ENCODE measurements at regions not wholly inside any gene's neighbourhood (a gene's known extent, or its start where the extent isn't known, plus 50 kb on each side); places are given as distances from the start of the nearest gene placed in this dataset.

GRCh38 chr2:8030573-8031303 lies 651.1 kb upstream of the ID2 start:
- intact Hi-C loops (cut with micrococcal nuclease): no loop called here
- no peak overlapping the region for H3K4me2 ChIP-seq (ENCODE audit: insufficient read depth, low read length)
- H3K27me3 ChIP-seq (ENCODE audit: control insufficient read depth in 2 of 2, insufficient read depth in 2 of 2, low read length in 2 of 2): peaks cover 16 to 62% of the 10 kb centered on the region in 2 experiments; a peak in 4 of 5 replicates
- H3K4me1 ChIP-seq (replicated peaks in 1 of 2; ENCODE audit: control insufficient read depth in 2 of 2, insufficient read depth in 2 of 2, low read length in 2 of 2): no peaks in the 10 kb centered on the region; a peak in 1 of 5 replicates
- in situ Hi-C loops (cut with MboI): no loop called here
- H3K4me3 ChIP-seq: no peak overlapping the region
- H3K27ac ChIP-seq (ENCODE audit: extremely low read depth, low read depth, low read length): no peak overlapping the region
- H3K9me1 ChIP-seq (ENCODE audit: control insufficient read depth, insufficient read depth, low read length): no peaks in the 10 kb centered on the region
- ATAC-seq: no peak
- no peaks in the 10 kb centered on the region for H3K79me2 ChIP-seq (ENCODE audit: control insufficient read depth, insufficient read depth, low read length)
- DNase-seq (ENCODE audit: extremely low read depth in 1 of 4, low spot score in 3 of 4): no peak
- TF ChIP-seq, protein P1, sequence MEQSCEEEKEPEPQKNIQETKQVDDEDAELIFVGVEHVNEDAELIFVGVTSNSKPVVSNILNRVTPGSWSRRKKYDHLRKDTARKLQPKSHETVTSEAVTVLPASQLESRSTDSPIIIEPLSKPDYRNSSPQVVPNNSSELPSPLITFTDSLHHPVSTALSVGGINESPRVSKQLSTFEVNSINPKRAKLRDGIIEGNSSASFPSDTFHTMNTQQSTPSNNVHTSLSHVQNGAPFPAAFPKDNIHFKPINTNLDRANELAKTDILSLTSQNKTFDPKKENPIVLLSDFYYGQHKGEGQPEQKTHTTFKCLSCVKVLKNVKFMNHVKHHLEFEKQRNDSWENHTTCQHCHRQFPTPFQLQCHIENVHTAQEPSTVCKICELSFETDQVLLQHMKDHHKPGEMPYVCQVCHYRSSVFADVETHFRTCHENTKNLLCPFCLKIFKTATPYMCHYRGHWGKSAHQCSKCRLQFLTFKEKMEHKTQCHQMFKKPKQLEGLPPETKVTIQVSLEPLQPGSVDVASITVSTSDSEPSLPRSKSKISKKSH (CRISPR knock-in tag; IDR thresholded peaks at IDR 0.05): no peak
- no peak for TF ChIP-seq SP1 (CRISPR knock-in tag; IDR thresholded peaks at IDR 0.05)
- TF ChIP-seq JUNB (CRISPR knock-in tag; conservative IDR thresholded peaks at IDR 0.05): no peak
- no peak for TF ChIP-seq ZNF655 (CRISPR knock-in tag; IDR thresholded peaks at IDR 0.05)
- TF ChIP-seq KLF1 (tag; IDR thresholded peaks at IDR 0.05): no peak
- TF ChIP-seq ARID1B (IDR thresholded peaks at IDR 0.05): no peak
- POLR2A ChIA-PET: no interaction called here
- no peaks in the 10 kb centered on the region for H3K36me3 ChIP-seq (ENCODE audit: control insufficient read depth, insufficient read depth, low read length)
- BruUV-seq (replicated peaks): no TSS peak
- H3K9ac ChIP-seq (ENCODE audit: insufficient read depth in 1 of 2, low read depth in 2 of 2, low read length in 2 of 2): no peak overlapping the region; a peak in 1 of 4 replicates
- H4K20me1 ChIP-seq (replicated peaks; ENCODE audit: control insufficient read depth, insufficient read depth, low read length): peaks cover 5% of the 10 kb centered on the region; the same call in 1 of the 2 replicates
- no peaks in the 10 kb centered on the region for H3K9me3 ChIP-seq (replicated peaks; ENCODE audit: control insufficient read depth, insufficient read depth, low read depth, low read length)
- no peak for FAIRE-seq
- no peak overlapping the region for H2AFZ ChIP-seq (ENCODE audit: low read depth, low read length)
- whole genome bisulfite sequencing (ENCODE audit: insufficient coverage, low coverage, missing lambda C conversion rate): 1% methylated on average over 8 of the region's 8 CpGs
- CTCF ChIA-PET (ENCODE audit: low intra/inter-chr PET ratio): no interaction called here

All from K562 (cell line).